ENCODE measurements at regions not wholly inside any gene's neighbourhood (a gene's known extent, or its start where the extent isn't known, plus 50 kb on each side); places are given as distances from the start of the nearest gene placed in this dataset.

GRCh38 chr14:22394616-22395015 is 194.4 kb downstream of the DAD1 start:
- TF ChIP-seq POLR2AphosphoS5 (IDR thresholded peaks at IDR 0.05; ENCODE audit: low read depth, low read length) = no peak
- TF ChIP-seq RFX5 (IDR thresholded peaks at IDR 0.05; ENCODE audit: borderline replicate concordance, low read depth, low read length) = no peak
- no peak for TF ChIP-seq POLR2A (IDR thresholded peaks at IDR 0.05; ENCODE audit: control extremely low read depth in 1 of 2, low read depth in 2 of 2, low read length in 2 of 2)
- no peak for TF ChIP-seq SP1 (IDR thresholded peaks at IDR 0.05; ENCODE audit: low read depth, low read length)
- no peak for TF ChIP-seq JUN (IDR thresholded peaks at IDR 0.05; ENCODE audit: low read depth, low read length)
- TF ChIP-seq ATF2 (IDR thresholded peaks at IDR 0.05; ENCODE audit: low read length) = no peak
- TF ChIP-seq EP300 (IDR thresholded peaks at IDR 0.05; ENCODE audit: borderline replicate concordance in 1 of 2, low read depth in 2 of 2, low read length in 2 of 2) = no peak
- no peak for TF ChIP-seq CTCF (IDR thresholded peaks at IDR 0.05; ENCODE audit: control extremely low read depth in 1 of 3, insufficient read depth in 1 of 3, low read depth in 1 of 3, low read length in 3 of 3)
- TF ChIP-seq CHD1 (IDR thresholded peaks at IDR 0.05; ENCODE audit: low read depth, low read length) = no peak
